HPDE6-E6E7 (cell line): ENCODE measurements at regions not wholly inside any gene's neighbourhood (a gene's known extent, or its start where the extent isn't known, plus 50 kb on each side); places are given as distances from the start of the nearest gene placed in this dataset.
A peak's percentile ranks its signal among the peaks of the same experiment; 100 is the strongest.
"Not testable (repeated sequence)": the region's sequence is repeated elsewhere in the genome, so short reads cannot be mapped to it uniquely, and the experiment has no call there.

ENCODE experiments used
- DNase-seq: peaks from one replicate; pipeline ENCODE4 v3.0.0; 2011; ENCODE audit warnings: missing footprints; ENCODE audit errors: extremely low spot score

DNA sequence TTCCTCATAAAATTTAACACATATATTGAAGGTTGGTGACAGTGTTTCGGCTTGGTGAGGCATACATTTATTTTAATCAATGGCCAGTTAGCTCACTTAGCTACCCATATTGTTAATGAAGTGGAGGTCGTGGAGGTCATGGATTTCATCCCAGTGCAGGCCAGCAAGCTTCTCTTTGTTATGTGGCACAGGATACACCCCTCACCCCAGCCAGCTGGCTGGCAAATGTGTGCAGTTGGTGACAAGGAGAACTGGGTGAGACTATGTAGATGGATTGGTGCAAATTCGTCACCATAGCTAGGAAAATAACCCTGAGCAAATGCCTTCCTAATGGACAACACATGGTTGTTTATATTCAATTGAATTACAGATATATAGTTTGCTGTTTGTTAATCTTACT lies 50.5 kb upstream of the FOXP2 start:
- no peak for DNase-seq

GRCh38 chr7:114363292-114363691 lies 51.3 kb upstream of the FOXP2 start:
- no peak for DNase-seq

DNA sequence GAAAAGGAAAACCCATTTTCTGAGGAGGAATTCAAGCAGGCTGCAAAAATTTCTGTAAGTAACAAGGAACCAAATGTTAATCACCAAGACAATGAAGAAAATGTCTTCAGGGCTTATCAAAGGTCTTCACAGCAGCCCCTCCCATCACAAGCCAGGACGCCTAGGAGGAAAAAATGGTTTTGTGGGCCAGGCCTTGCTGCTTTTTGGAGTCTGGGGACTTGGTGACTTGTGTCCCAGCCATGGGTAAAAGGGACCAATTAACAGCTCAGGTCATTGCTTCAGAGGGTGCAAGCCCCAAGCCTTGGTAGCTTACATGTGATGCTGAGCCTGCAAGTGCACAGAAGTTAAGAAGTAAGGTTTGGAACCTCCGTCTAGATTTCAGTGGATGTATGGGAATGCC lies 55.7 kb upstream of the FOXP2 start:
- DNase-seq = no peak

DNA sequence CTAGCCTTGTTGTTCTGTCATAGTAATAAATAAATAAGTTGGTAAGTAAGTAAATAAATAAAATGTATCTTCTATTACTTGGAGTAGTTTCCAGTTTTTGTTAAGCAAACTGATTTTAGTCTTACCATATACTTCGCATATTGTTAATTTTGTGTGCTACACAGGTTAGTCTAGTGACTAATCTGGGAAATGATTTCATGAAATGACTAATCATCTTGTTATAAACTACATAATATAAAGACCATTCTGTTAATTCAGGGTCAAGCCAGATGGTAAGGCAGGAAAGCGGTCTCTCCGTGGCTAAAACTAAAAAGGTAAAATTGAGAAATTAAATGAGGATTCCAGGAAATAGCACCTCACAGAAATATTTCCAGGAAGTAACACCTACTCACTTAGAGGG lies 58.5 kb upstream of the FOXP2 start:
- DNase-seq = no peak

DNA sequence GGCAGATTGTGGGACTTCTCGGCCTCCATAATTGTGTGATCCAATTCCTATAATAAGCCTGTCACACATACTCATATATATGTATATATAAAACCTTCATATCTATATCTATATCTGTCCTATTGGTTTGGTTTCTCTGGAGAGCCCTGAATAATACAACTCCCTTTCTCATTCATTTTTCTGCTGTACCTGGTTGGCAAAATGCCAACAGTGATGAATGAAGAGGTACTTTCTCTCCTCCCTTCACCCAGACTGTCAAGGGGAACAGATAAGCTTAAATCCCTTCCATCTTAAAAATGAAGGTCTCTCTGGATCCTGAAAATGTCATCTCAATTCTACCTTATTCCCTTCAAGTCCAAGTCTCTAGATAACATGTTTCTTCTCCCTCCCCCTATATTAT lies 60.3 kb upstream of the FOXP2 start:
- DNase-seq = no peak

DNA sequence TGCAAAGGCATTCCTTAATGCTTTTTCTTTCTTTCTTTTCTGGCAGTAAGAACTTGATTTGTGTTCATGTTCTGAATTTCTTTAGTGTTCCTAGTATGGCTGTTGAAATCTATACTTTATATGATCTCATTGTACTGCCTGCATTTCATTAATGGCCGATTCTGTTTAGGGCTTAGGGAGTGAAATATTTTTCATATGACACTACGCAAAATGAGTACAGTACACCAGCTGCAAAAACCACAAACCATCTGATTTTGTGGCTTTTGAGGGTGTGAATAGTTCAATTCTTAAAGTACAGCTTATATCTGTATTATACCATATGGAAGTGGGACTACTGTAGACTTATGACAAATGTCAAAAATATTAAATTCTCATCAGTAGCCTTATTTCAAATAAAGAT lies 69.1 kb upstream of the FOXP2 start:
- DNase-seq = no peak

DNA sequence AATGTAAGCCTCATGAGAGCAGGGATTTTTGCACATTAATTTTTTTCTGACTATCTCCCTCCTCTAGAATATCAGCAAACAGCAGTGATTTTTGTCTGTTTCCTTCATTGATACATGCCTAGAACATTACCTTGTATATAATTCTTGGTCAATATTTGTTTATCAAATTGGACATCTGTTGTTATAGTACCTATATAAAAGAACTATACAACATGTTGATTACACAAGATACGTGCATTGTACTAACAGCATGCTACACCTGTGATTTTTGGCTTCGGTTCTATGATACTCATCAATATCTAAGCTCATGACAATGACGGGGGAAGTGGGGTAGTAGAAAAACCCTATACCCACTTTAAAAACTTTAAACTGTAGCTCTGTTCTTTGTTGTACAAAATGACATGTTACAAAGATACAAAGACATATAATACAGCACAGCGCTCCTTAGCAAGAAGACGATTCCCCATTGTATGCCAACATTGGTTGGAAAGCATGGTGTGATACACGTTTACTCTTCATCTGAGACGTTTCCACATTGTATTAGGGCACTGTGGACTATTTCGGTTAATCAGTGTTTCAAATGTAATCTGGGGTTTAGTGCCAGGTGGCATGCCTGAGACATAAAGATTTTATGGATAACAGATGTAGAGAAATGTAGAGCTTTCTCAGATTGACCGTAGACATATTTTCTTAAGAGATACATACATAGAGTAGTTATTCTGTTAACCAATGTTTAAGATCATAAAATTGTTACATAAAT lies 70.5 kb upstream of the FOXP2 start:
- DNase-seq = no peak

DNA sequence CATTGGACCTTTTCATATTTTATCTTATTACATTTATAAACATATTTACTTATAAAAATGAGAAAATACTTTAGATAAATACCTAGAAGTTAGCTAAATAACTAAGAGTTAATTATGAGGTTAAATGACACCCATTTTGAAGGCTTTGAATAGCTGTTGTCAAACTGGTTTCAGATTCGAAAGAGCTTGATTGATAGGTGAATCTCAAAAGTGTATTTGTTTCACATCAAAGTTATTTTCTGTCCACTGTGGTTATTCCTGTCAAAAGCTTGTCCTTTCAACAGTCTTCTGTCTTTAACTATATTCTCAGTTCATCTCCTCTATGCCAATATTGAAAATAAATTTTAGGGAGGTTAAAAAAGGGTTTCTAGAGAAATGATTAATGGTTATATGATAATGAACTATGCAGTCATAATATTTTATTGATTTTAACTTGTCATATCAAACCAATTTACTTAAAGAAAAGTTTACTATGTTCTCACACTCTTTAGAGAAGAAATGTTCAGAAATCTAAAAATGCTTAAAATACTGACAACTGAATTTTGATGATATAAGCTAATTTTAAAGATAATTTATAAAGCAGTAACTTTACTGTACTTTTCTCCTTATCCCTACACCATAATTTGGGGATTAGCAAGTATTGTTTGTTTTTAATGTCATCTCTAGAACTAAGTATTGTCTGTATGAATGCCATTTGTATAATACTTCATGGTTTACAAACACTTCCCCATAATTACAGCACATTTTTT lies 72.0 kb upstream of the FOXP2 start:
- DNase-seq = no peak

DNA sequence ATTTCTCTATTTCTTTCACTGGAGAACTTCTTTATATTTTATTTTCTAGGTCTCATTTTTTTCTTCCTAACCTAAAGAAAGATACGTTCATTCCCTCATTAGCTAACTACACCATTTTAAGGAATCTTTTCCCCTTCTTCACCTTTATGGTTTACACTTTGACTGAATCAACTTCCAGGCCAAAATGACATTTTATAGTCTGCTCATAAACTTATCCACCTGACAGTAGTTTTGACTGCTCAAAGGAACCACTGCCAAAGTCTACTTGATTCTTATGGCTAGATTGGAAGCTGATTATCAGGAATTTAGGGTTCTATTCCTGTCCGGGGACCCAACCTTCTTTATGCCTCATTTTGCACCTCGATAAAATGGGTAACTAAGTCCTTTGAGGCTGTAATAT lies 73.0 kb upstream of the FOXP2 start:
- no peak for DNase-seq

DNA sequence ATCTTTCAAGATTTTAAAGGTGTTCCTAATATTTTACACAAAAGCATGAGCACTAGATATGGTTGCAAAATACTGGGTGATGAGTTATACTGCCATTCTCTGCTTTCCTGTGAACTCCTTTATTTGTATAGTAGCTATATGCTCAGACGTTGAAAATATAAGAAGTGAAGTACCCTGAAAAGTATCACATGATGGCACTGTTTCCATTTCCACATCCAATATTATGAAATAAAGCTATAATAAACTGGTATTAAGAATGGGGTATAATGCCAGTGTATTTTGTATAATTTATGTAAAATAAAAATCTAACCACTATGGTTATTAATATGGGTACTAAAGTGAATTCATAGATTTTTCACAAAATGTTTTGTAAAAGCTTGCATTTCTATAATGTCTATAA lies 79.6 kb upstream of the FOXP2 start:
- DNase-seq = no peak

GRCh38 chr7:114329458-114329857 lies 85.2 kb upstream of the FOXP2 start:
- DNase-seq = not testable (repeated sequence)

- no peak for DNase-seq
Observed at GRCh38 chr7:114317450-114318098, 97.0 kb upstream of the FOXP2 start.

GRCh38 chr7:114312649-114313048 lies 102.0 kb upstream of the FOXP2 start:
- DNase-seq = no peak

- no peak for DNase-seq
Observed at GRCh38 chr7:114310345-114311110, 104.1 kb upstream of the FOXP2 start.

DNA sequence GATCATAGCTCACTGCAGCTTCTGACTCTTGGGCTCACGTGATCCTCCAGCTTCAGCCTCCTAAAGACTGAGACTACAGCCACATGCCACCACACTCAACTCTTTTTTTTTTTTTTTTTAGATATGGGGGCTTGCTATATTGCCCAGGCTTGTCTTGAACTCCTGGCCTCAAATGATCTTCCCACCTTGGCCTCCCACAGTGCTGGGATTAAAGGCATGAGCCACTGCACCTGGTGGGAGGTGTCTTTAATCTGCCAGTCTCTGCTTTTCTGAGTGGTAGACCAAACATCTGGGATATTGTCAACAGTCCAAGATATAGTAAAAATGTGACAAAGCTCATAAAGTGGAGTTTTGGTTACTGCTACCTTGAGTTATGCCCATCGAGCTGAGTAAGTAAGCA lies 104.9 kb upstream of the FOXP2 start:
- DNase-seq = no peak

GRCh38 chr7:114303301-114303700 lies 111.3 kb upstream of the FOXP2 start:
- no peak for DNase-seq

GRCh38 chr7:114302858-114303257 lies 111.8 kb upstream of the FOXP2 start:
- DNase-seq = no peak

GRCh38 chr7:114298011-114298410 lies 116.6 kb upstream of the FOXP2 start:
- DNase-seq = peak; percentile 21

DNA sequence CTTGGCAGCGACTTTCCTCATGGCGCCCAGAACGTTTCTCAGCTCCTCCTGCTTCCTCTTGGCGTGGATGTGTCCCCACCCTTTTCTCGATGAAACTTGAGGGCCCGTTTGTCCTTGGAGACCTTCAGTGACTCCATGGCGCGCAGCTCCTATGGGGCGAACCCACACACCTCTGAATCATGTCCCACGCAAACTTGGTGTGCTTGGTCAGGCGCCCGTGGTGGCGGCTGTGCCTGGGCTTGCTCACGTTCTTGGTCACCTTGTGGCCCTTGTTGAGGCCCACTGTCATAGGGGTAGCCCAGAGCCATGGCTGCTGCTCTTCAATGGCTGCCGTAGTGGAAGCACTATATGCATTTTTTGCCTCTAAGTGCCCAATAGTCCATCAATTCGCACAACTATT lies 117.5 kb upstream of the FOXP2 start:
- DNase-seq = no peak

GRCh38 chr7:114295522-114295921 lies 119.1 kb upstream of the FOXP2 start:
- DNase-seq = no peak

DNA sequence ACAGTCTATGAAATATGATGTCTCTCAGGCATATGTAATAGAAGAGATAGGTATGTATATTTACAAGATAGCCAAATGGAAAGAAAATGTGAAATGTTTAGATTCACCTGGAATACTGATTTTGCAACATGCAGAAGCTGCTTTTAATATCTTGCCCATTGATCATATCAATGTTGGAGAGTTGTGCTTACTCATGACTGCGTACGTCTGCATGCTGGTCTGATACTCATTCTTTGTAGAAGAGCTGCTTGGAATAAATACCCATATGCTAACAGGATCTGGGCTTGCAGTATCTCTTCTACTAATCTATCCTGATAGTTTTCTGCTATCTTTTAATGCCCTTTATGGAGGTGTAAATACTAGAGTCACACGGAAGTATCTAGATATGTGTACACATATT lies 120.6 kb upstream of the FOXP2 start:
- no peak for DNase-seq
